A549 (cell line): ENCODE measurements at regions not wholly inside any gene's neighbourhood (a gene's known extent, or its start where the extent isn't known, plus 50 kb on each side); places are given as distances from the start of the nearest gene placed in this dataset.

Experiments
- ATAC-seq, 2 experiments: fragments of 200-7000 bp in 1 of 2; fragments of >200 bp in 1 of 2; cut with Nextera tagmentation in 1 of 2; cut with Tn5 transposase in 1 of 2; 3 replicates each; pipeline versions ENCODE4 v1.8.0 to v1.9.1; 2018 to 2020; ENCODE audit warnings: mild to moderate bottlenecking in 1 of 2, moderate library complexity in 1 of 2
- CTCF ChIA-PET: fragments of 300-600 bp; sonication (Branson Sonifier 250); formaldehyde crosslinking; extraction: SDS; loops from one replicate; lab custom pipeline; 2021; ENCODE audit warnings: antibody characterized with exemption, inconsistent platforms; lab: Yijun Ruan, JAX
- POLR2A ChIA-PET: fragments of 350-600 bp; formaldehyde crosslinking; extraction: SDS; loops from one replicate; lab custom pipeline; 2021; ENCODE audit warnings: antibody characterized with exemption, inconsistent platforms; lab: Yijun Ruan, JAX
- DNase-seq, 2 experiments: peaks; one replicate each; pipeline versions ENCODE4 v3.0.0 to v3.0.0-alpha.2; 2011 to 2016; ENCODE audit warnings: low read depth in 1 of 2, low spot score in 1 of 2
- FAIRE-seq: peaks from 2 replicates; lab custom pipeline; 2011; peaks lifted over from hg19 to GRCh38; lab: Jason Lieb, UNC
- H3K27ac ChIP-seq, 2 experiments: fragments of >200 bp; sonication (Bioruptor Twin); formaldehyde crosslinking; 3 replicates each; pipeline ENCODE4 v1.5.1; 2016 to 2017
- H3K4me1 ChIP-seq: fragments of >200 bp; sonication (Bioruptor Twin); formaldehyde crosslinking; 3 replicates; pipeline ENCODE4 v1.6.1; 2016
- H3K4me2 ChIP-seq: fragments of >200 bp; sonication (Bioruptor Twin); formaldehyde crosslinking; 3 replicates; pipeline ENCODE4 v1.6.1; 2016
- H3K4me3 ChIP-seq: fragments of >200 bp; sonication (Bioruptor Twin); formaldehyde crosslinking; 3 replicates; pipeline ENCODE4 v1.5.1; 2016
- H3K9me3 ChIP-seq: fragments of >200 bp; sonication (Bioruptor Twin); formaldehyde crosslinking; 3 replicates; pipeline ENCODE4 v1.6.1; 2016
- BCL3 ChIP-seq: fragments of >200 bp; sonication (Bioruptor Twin); formaldehyde crosslinking; IDR thresholded peaks from 3 replicates; pipeline ENCODE4 v1.6.1; 2016
- BHLHE40 ChIP-seq: IDR thresholded peaks from 2 replicates; pipeline ENCODE4 v1.6.1; 2012; ENCODE audit warnings: low read depth, low read length, inconsistent platforms
- CEBPB ChIP-seq, 2 experiments: fragments of >200 bp in 1 of 2; sonication (Bioruptor Twin) in 1 of 2; formaldehyde crosslinking in 1 of 2; IDR thresholded peaks; 2 replicates each; pipeline ENCODE4 v1.6.1; 2012 to 2016
- CHD2 ChIP-seq: fragments of 150-350 bp; IDR thresholded peaks from 2 replicates; pipeline ENCODE4 v1.6.1; 2014; ENCODE audit warnings: low read length; ENCODE audit not compliant: partially characterized antibody
- CTCF ChIP-seq: fragments of >200 bp; sonication (Bioruptor Twin); formaldehyde crosslinking; IDR thresholded peaks from 3 replicates; pipeline ENCODE4 v1.5.1; 2016
- EHF ChIP-seq: fragments of 250-450 bp; sonication (Bioruptor Pico); IDR thresholded peaks from 2 replicates; pipeline ENCODE4 v1.5.0; 2020; ENCODE audit warnings: mild to moderate bottlenecking
- EHMT2 ChIP-seq: fragments of 200-600 bp; sonication (generic); IDR thresholded peaks from 2 replicates; pipeline ENCODE4 v1.6.1; 2016; ENCODE audit warnings: antibody characterized with exemption, low read depth, mild to moderate bottlenecking, moderate library complexity
- ELK1 ChIP-seq: fragments of 150-350 bp; IDR thresholded peaks from 2 replicates; pipeline ENCODE4 v1.6.1; 2014; ENCODE audit warnings: low read depth, mild to moderate bottlenecking, low read length
- EP300 ChIP-seq, 2 experiments: fragments of >200 bp; sonication (Bioruptor Twin); formaldehyde crosslinking; IDR thresholded peaks; 2 replicates in 1 of 2; 3 replicates in 1 of 2; pipeline ENCODE4 v1.6.1; 2016 to 2017
- FOSL2 ChIP-seq, 2 experiments: fragments of 450-650 bp in 1 of 2; fragments of >200 bp in 1 of 2; sonication (Bioruptor Twin) in 1 of 2; formaldehyde crosslinking; IDR thresholded peaks; 2 replicates each; pipeline versions ENCODE4 v1.5.0 to v1.6.1; 2016 to 2020; ENCODE audit warnings: mild to moderate bottlenecking in 1 of 2, moderate library complexity in 1 of 2
- GATA3 ChIP-seq: IDR thresholded peaks from 2 replicates; pipeline ENCODE4 v1.6.1; 2012; ENCODE audit warnings: borderline replicate concordance
- HDAC2 ChIP-seq: fragments of 200-600 bp; sonication (generic); IDR thresholded peaks from 2 replicates; pipeline ENCODE4 v1.6.1; 2016
- HES2 ChIP-seq: fragments of >200 bp; sonication (Bioruptor Twin); formaldehyde crosslinking; IDR thresholded peaks from 2 replicates; pipeline ENCODE4 v1.6.1; 2016
- HOXB13 ChIP-seq: fragments of 250-450 bp; sonication (Bioruptor Pico); IDR thresholded peaks from 2 replicates; pipeline ENCODE4 v1.5.0; 2020; ENCODE audit warnings: low read depth, mild to moderate bottlenecking, moderate library complexity
- HOXB5 ChIP-seq: fragments of 250-450 bp; sonication (Bioruptor Pico); IDR thresholded peaks from 2 replicates; pipeline ENCODE4 v1.5.0; 2020; ENCODE audit warnings: mild to moderate bottlenecking, moderate library complexity
- JUN ChIP-seq, 2 experiments: fragments of >200 bp; sonication (Bioruptor Twin); formaldehyde crosslinking; IDR thresholded peaks; 2 replicates in 1 of 2; 3 replicates in 1 of 2; pipeline ENCODE4 v1.6.1; 2016 to 2017
- MAFK ChIP-seq: fragments of 450-650 bp; IDR thresholded peaks from 2 replicates; pipeline ENCODE4 v1.6.1; 2014; ENCODE audit not compliant: partially characterized antibody
- MAX ChIP-seq: IDR thresholded peaks from 2 replicates; pipeline ENCODE4 v1.6.1; 2012
- NPAS2 ChIP-seq: fragments of 250-450 bp; sonication (Bioruptor Pico); IDR thresholded peaks from 2 replicates; pipeline ENCODE4 v1.8.0; 2022; ENCODE audit warnings: mild to moderate bottlenecking, moderate library complexity, borderline replicate concordance
- NR3C1 ChIP-seq: fragments of >200 bp; sonication (Bioruptor Twin); formaldehyde crosslinking; IDR thresholded peaks from 3 replicates; pipeline ENCODE4 v1.6.1; 2017
- PHF8 ChIP-seq: fragments of 200-600 bp; sonication (generic); IDR thresholded peaks from 2 replicates; pipeline ENCODE4 v1.6.1; 2016; ENCODE audit warnings: low read depth, mild to moderate bottlenecking, antibody characterized with exemption, moderate library complexity, borderline replicate concordance
- RNF2 ChIP-seq: fragments of 200-600 bp; sonication (generic); IDR thresholded peaks from 2 replicates; pipeline ENCODE4 v1.6.1; 2016; ENCODE audit warnings: low read depth, mild to moderate bottlenecking, antibody characterized with exemption, moderate library complexity, borderline replicate concordance
- SREBF2 ChIP-seq: fragments of 450-650 bp; IDR thresholded peaks from 2 replicates; pipeline ENCODE4 v1.6.1; 2014; ENCODE audit warnings: mild to moderate bottlenecking, moderate library complexity
- TFCP2L1 ChIP-seq: fragments of 250-450 bp; sonication (Bioruptor Pico); IDR thresholded peaks from 2 replicates; pipeline ENCODE4 v1.5.0; 2021; ENCODE audit warnings: mild to moderate bottlenecking
- TP53 ChIP-seq: fragments of 250-450 bp; sonication (Bioruptor Pico); IDR thresholded peaks from 2 replicates; pipeline ENCODE4 v1.5.0; 2021; ENCODE audit warnings: mild to moderate bottlenecking, moderate library complexity
- USF2 ChIP-seq: fragments of 450-650 bp; IDR thresholded peaks from 2 replicates; pipeline ENCODE4 v1.6.1; 2014; ENCODE audit warnings: antibody characterized with exemption
- ZFP36 ChIP-seq: fragments of 450-650 bp; IDR thresholded peaks from 2 replicates; pipeline ENCODE4 v1.6.1; 2014; ENCODE audit warnings: borderline replicate concordance; ENCODE audit not compliant: partially characterized antibody
- WGBS: methylation state at CpG from one replicate; pipeline ENCODE4 v1.1.6; 2017; ENCODE audit errors: missing lambda C conversion rate; 5-methylcytosine and 5-hydroxymethylcytosine counted together

- Histone ChIP-seq H3K4me1 (no peaks in the 10 kb centered on the region), H3K4me3 (peak overlapping the region; percentile 73), H3K27ac (peak overlapping the region; percentile 66 to 87), H3K4me2 (peak overlapping the region; percentile 82), H3K9me3 (no peaks in the 10 kb centered on the region)
- peak; percentile 89 to 94 for ATAC-seq
- 11% methylated on average over 6 of the region's 20 CpGs for WGBS
- TF ChIP-seq PHF8 (peak; percentile 41; the same call in 1 of the 2 replicates), EHMT2 (no peak), HOXB5 (CRISPR knock-in tag) (no peak), RNF2 (no peak), USF2 (peak; percentile 89), EHF (CRISPR knock-in tag) (no peak), EP300 (IDR thresholded peaks at IDR 0.05) (no peak), GATA3 (no peak), BHLHE40 (no peak), FOSL2 (IDR thresholded peaks at IDR 0.05) (no peak), FOSL2 (CRISPR knock-in tag; IDR thresholded peaks at IDR 0.05) (no peak), CEBPB (IDR thresholded peaks at IDR 0.05) (no peak), SREBF2 (no peak), BCL3 (no peak), MAX (no peak)
- ChIA-PET POLR2A (no interaction called here), CTCF (interaction anchor here (0.6 to 1.3 kb wide), 2 partner anchors 9 to 1007 kb away, joined by 3 to 5 read pairs; no protein-coding TSS in a partner anchor)
- no peak for FAIRE-seq
- DNase-seq: peak; percentile 79 to 86
Observed at GRCh38 chr2:129877289-129877741, 102.2 kb upstream of the RAB6C start.

- peak; percentile 27 to 28 for DNase-seq
- H3K4me1 ChIP-seq: no peaks in the 10 kb centered on the region
- ATAC-seq: peak; percentile 41 to 58; a peak in 4 of 6 replicates
- POLR2A ChIA-PET: no interaction called here
- CTCF ChIA-PET: no interaction called here
- no peak for FAIRE-seq
- H3K27ac ChIP-seq: peak overlapping the region; percentile 63 to 87; a peak in 4 of 6 replicates
- no peak for TF ChIP-seq EP300 (IDR thresholded peaks at IDR 0.05)
- no peak for TF ChIP-seq HDAC2
- TF ChIP-seq HES2: no peak
- no peak for TF ChIP-seq TP53 (CRISPR knock-in tag)
- no peak for TF ChIP-seq MAFK
- no peak for TF ChIP-seq HOXB13
- no peak for TF ChIP-seq NR3C1
- TF ChIP-seq CHD2: no peak
- no peak for TF ChIP-seq ZFP36
- no peak for TF ChIP-seq NPAS2 (CRISPR knock-in tag)
- no peak for TF ChIP-seq JUN (IDR thresholded peaks at IDR 0.05)
- TF ChIP-seq TFCP2L1 (CRISPR knock-in tag): no peak
- TF ChIP-seq CTCF: no peak
- TF ChIP-seq ELK1: no peak
- TF ChIP-seq FOSL2 (IDR thresholded peaks at IDR 0.05): no peak
- no peak for TF ChIP-seq FOSL2 (CRISPR knock-in tag; IDR thresholded peaks at IDR 0.05)
- H3K9me3 ChIP-seq: no peaks in the 10 kb centered on the region
- H3K4me2 ChIP-seq: peak overlapping the region; percentile 82
- 85% methylated on average over 34 of the region's 50 CpGs for WGBS
- peak overlapping the region; percentile 73 for H3K4me3 ChIP-seq
Observed at GRCh38 chr2:129877795-129878775, 101.4 kb upstream of the RAB6C start.
